ENCODE measurements at regions not wholly inside any gene's neighbourhood (a gene's known extent, or its start where the extent isn't known, plus 50 kb on each side); places are given as distances from the start of the nearest gene placed in this dataset.

DNA sequence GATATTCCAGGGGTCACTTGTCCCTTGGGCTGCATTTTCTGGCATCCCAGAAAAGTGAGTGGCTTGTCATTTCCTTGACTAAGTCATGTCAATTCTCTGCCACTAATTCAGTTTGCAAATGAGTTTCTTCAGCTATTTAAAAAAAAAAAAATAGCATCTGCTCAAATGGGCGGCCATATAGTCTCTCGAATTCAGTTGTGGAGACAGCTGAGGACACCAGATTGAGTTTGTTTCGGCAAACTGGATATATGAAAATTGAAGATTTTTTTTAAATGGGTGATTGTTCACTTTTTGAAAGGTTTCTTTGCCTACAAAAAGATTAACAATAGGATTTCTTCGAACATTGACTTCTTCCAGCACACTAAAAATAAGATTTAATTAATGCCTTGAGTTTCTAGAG lies 96.3 kb upstream of the TIAM2 start:
- TF ChIP-seq, protein P1, sequence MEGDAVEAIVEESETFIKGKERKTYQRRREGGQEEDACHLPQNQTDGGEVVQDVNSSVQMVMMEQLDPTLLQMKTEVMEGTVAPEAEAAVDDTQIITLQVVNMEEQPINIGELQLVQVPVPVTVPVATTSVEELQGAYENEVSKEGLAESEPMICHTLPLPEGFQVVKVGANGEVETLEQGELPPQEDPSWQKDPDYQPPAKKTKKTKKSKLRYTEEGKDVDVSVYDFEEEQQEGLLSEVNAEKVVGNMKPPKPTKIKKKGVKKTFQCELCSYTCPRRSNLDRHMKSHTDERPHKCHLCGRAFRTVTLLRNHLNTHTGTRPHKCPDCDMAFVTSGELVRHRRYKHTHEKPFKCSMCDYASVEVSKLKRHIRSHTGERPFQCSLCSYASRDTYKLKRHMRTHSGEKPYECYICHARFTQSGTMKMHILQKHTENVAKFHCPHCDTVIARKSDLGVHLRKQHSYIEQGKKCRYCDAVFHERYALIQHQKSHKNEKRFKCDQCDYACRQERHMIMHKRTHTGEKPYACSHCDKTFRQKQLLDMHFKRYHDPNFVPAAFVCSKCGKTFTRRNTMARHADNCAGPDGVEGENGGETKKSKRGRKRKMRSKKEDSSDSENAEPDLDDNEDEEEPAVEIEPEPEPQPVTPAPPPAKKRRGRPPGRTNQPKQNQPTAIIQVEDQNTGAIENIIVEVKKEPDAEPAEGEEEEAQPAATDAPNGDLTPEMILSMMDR (IDR thresholded peaks at IDR 0.05; ENCODE audit: borderline replicate concordance, extremely low read depth, low read length, poor library complexity, severe bottlenecking): no peak
- TF ChIP-seq EZH2 (IDR thresholded peaks at IDR 0.05; ENCODE audit: borderline replicate concordance, low read depth, low read length, severe bottlenecking): no peak
